ENCODE measurements at regions not wholly inside any gene's neighbourhood (a gene's known extent, or its start where the extent isn't known, plus 50 kb on each side); places are given as distances from the start of the nearest gene placed in this dataset.
"Not testable (repeated sequence)": the region's sequence is repeated elsewhere in the genome, so short reads cannot be mapped to it uniquely, and the experiment has no call there.

DNA sequence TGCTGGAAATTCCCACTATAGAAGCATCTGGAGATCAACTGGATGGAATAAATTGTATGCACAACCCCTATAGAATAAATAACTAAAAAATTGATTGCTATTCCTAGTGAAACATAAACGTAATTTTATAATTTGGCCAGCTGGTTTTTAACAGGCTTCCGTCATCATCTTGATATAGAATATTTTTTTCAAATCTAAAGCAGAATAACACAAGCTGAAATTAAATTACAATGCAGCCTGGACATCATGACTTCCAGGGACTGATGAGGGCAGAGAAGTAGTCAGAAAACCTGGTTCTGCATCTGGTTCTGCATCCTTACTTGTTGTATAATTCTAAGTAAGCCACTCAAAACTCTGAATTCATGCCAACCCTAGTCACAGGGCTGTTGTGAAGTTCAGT is 146.1 kb downstream of the MEX3B start:
- no peak for DNase-seq (ENCODE audit: low spot score)

DNA sequence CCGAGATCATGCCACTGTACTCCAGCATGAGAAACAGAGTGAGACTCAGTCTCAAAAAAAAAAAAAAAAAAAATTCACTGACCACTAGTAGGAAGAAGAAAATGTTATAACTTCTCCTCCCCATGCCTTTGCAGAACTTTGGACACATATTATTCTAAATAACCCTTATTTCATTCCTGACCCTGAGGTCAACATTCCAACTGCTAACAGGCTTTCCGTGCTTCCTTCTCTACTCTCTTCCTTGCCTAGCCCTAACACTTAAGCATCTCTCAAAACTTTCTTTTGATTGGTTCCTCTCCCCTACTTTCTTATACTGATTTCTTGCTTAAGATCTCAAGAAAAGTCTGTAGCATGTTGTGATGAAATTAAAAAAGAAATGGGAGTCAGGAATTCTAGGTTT is 146.8 kb downstream of the MEX3B start:
- no peak for DNase-seq (ENCODE audit: low spot score)

DNA sequence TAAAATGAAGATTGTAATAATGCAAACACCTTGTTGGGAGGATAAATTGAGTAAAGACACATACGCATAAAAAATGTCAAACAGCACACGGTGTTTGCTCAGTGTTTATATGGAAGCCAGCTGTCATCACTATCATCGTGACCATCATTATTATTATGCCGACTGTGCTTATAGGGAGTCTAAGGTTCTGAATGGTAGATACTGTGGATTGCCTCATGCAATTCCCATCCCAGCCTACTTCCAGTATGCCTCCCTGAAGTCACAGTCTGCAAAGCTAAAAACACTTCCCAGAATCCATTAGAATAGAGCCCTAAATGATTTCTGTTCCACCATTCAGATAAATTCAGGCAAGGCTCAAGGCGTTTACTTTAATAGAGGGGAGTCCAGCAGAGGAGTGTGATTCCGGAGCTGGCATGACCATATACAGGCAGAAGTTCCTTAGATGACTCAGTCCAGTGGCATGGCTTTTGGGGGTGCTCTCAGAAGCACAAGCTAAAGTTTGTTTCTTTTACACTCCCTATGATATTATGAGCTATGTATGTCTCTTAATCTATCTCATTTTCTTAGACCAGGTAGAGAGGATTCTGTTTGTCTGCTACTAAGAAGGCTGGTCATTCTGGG is 148.7 kb downstream of the MEX3B start:
- DNase-seq (ENCODE audit: low spot score), result no peak

DNA sequence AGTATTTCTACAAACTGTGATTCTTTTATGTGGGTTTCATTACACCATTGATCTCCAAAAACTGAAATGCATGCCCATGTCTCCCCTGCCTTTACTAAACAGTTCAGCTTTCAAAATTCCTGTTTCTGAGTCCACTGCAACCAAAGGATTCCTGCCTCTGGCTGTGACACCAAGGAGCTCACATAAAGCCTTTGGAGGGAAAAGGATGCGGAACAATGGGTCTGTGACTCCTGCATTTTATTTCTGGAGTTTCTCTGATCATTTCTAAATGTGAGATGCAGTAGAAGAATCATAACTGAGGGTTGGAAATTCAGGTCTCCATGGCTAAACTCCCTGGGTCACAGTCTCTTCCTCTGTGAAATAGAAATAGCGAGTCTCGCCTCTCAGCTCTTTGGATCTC is 149.5 kb downstream of the MEX3B start:
- DNase-seq (ENCODE audit: low spot score), result no peak

DNA sequence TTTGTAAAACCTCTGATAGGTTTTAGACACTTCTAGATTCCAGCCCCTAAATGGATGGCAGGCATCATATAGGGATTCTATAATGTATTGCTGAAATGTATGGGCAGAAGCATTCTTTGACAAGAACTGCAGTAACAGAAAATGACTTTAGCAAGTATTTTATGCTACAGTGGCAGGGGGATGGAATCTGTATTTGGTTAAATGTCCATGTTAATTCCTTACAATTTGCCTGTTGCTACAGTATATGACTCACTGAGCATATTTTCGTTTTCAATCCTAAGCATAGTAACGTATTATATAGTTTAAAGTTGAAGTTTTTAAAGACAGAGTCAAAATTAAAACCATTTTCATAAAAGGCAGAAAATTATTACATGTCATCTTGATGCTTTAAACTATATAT is 150.1 kb downstream of the MEX3B start:
- no peak for DNase-seq (ENCODE audit: low spot score)

DNA sequence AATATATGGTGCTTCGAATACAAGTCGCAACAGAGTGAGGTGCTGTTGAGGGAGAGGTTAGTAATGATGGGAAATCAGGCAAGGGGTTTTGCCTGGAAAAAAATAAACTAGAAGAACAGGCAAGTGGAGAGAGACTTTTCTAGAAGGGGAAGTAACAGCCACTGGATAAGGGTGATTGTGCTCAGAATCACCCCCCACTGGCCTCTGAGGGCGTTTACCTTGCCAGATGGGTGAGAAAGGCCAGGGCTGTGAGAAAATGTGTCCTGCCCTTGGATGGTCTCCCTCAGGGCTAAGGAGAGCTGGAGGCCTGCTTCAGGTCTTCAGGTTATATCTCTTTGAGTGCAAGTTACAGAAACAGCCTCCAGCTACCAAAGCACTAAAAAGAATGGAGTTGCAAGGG is 151.8 kb downstream of the MEX3B start:
- no peak for DNase-seq (ENCODE audit: low spot score)

DNA sequence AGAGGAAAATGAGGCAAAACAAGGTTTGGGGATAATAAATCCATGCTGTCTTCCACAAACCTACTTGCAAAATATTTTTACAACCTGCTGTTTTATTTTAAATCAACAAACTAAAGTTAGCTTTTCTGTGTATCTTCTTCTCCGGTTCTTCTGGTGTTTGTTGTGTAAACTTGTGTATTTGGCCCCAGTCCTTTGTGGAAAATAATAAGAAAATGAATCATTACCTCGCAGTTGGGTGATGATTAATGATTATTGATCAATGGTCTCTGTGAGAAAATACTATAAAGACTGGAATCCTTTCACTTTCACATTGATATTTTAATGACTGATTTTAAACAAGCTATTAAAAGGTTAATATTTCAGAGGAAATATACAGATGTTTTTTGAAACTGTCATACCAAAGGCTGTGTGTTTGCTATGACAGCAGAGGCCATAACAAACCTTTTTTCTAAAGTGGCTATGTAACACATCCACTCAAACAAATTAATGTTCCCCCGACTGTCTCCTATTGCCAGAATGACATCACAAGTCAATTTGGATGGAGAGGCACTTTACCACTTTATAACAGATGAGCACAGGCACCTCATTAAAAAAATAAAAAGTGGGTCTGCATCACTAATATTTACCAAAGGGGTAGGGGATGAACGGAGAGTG is 152.5 kb downstream of the MEX3B start:
- no peak for DNase-seq (ENCODE audit: low spot score)

DNA sequence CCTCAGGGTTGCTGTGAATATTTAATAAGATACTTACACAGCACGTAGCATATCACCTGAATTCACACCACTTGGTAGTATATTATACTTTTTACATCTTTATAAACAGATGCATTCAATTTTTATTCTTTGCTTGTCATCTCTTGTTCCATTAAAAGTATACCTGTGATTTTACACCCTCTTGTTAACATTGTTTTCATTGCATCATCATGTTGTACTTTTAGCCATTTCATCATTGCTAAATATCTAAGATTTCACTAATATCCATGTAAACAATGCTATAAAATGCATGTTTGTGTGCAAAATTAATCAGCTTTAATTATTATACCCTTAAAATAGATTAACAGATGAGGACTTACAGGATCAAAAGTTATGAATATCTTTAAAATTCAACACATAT is 155.3 kb downstream of the MEX3B start:
- no peak for DNase-seq (ENCODE audit: low spot score)

DNA sequence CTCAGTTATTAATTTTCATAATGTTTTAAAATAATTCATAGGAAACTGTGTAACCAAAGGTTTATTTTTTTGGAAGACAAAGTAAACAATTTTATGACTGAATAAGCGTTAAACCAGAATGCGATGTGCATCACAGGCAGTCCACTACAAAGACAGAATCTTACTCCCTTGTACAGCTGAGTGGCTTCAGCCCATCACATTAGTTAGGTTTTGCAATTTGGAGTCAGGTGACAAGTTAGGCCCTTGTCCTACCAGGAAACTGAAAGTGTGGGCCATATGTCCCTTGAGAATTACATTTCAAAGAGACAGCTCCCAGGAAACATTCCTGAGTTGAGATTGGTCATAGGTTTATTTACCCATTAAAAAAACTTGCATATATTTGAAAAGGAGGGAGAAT is 156.3 kb downstream of the MEX3B start:
- no peak for DNase-seq (ENCODE audit: low spot score)

DNA sequence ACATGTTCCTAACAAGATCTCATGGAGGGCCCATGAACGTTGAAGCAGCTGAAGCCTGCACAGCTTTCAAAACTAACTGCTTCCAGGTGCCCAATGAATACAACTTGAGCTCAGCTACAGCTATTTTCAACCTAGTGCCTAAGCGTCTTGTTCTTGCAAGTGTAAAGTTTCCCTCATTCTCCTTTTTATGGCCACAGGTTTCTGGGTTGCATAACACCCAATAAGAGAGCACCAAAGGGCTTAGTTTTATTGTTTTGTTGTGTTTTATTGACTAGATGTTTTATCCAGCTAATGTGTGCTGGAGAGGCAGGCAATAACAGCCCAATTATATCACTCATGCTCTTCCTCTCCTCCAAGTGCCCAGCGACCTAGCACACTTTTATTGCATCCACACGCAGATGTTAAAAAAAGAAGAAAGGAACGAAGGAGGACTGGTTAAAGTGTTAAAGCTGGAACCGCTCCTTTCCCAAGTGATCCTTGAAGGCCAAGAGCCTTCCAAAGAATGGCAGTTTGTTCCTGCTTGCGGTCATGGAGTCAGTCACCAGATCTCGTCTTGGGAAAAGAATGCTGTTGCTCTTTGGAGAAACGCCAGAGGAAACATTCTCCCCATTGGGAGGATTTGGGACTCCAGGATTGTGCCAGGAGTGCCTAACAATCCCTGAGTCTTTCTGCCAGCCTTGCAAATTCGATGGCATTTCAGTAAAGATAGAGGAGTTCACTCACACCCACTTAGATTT is 156.9 kb downstream of the MEX3B start:
- no peak for DNase-seq (ENCODE audit: low spot score)

DNA sequence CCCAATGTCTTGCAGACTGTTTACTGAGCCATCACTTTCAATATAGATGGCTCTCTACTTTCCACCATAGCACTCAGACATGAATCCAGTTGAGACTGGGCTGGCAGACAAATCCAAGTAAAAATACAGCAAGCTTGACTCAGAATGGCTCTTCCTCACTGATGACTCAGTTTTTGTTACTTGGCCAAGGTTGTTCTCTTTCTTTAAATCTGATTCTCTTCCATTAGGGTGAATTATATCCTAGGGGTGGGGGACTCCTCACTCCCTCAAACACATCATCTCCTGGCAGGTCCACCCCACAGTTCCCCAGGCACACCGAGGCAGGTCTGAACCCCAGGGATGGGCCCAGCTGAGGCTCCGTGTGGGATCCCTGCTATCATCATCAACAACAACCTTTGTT is 157.9 kb downstream of the MEX3B start:
- DNase-seq (ENCODE audit: low spot score), result no peak

DNA sequence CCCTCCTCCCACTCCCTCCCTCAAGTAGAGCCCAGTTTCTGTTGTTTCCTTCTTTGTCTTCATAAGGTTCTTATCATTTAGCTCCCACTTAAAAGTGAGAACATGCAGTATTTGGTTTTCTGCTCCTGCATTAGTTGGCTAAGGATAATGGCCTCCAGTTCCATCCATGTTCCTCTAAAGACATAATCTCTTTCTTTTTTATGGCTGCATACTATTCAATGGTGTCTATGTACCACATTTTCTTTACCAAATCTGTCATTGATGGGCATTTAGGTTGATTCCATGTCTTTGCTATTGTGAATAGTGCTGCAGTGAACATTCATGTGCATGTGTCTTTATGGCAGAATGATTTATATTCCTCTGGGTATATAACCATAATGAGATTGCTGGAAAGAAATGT is 158.6 kb downstream of the MEX3B start:
- DNase-seq (ENCODE audit: low spot score), result not testable (repeated sequence)

DNA sequence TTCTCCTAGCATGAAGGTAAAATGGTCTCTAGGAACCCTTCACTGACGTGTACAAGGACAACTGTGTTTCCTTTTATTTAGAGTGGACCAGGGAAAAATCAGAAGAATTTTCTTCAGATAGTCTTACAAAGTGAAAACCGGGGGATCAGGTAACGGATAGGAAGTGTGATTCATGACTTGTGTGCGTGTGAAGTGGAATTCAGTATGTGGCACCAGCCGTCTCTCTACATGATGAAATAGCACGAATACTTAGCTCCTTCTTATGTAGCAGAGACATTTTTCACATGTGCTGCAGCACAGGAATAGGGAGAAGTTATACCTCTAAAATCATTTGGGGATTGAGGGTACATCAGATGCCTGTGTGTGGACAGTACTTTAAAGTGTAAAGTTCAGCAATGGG is 159.2 kb downstream of the MEX3B start:
- no peak for DNase-seq (ENCODE audit: low spot score)

DNA sequence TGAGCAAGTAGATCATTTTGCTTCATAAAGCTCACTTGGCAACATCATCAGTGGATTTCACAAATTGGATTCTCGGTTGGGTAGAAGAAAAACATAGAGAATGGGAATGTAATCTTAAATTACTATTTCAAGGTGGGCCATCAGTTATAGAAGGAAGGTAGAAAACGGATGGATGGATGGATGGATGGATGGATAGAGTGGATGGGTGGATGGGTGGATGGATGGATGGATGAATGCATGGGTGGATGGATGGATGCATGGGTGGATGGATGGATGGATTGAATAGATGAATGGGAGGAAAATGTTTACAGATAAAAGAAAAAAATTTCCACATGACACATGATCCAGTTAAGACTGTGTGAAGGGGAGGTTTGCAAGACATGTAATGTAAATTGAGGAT is 159.7 kb downstream of the MEX3B start:
- no peak for DNase-seq (ENCODE audit: low spot score)

DNA sequence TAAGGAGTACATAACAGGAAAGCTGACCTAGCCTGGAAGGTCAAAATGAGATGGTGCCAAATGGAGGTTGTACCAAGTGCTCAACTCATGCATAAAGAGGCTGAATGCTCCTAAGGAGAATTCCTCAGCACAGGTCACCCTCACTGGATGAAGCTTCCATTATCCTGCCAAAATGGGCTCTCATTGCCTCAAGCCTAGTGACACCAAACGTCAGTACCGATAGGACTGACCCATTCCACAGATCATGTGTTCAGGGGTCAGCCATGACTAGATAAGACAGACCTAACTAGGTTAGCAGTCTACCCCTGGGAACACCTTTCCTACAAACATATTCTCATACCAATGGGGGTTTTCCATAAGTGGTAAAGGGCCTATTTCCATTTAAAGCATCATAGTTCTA is 160.7 kb downstream of the MEX3B start:
- DNase-seq (ENCODE audit: low spot score), result no peak

DNA sequence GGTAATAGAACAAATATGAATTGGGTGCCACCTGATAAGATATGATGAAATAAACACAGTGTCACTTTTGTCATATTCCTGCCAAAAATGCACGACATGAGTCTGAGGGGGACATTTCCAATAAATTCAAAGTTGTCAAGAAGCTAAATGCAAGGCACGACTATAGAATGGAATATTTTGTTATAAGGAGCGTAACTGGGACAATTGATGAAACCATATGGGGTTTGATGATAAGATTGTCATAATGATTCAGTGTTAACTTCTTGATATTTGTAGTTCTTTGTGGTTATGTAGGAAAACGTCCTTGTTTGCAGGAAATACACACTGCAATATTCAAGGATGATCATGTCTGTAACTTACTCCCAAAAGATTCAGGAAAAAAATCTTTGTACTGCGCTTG is 163.3 kb downstream of the MEX3B start:
- no peak for DNase-seq (ENCODE audit: low spot score)

DNA sequence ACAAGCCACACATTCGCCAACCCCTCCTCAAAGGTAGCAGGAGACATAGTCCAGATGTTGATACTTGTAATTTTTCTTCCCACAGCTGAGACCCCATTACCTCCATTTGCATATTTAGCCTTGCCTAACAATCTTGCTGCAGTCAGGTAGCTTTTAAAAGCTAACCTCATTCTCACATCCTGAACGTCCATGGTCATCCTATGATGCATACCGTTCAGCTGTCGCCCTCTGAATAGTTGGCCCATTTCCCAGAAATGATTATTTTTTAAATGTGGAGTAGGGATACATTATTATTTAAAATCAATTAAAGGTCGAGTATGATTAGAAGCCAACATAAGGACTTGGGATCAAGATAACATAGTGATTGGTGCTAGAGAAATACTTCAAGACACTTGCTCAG is 165.0 kb downstream of the MEX3B start:
- DNase-seq (ENCODE audit: low spot score), result no peak

DNA sequence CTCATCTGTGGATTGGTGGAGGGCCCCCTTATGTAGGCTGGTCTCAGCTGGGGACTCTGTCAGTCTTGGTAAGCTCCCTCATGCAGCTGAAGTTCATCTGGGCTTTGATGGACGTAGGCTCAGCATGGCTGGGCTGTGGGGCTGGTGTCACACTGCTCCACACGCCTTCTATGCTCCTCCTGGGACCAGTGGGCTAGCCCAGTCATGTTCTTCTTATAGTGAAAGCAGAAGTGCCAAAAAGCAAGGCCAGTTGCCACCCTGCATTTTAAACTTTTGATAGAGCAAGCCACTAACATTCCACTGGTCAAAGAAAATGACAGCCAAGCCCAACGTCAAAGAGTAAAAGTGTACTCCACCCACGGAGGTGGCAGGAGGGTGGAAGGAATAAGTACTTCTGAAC is 165.5 kb downstream of the MEX3B start:
- no peak for DNase-seq (ENCODE audit: low spot score)

DNA sequence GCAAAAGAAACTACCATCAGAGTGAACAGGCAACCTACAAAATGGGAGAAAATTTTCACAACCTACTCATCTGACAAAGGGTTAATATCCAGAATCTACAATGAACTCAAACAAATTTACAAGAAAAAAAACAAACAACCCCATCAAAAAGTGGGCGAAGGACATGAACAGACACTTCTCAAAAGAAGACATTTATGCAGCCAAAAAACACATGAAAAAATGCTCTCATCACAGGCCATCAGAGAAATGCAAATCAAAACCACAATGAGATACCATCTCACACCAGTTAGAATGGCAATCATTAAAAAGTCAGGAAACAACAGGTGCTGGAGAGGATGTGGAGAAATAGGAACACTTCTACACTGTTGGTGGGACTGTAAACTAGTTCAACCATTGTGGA is 170.1 kb downstream of the MEX3B start:
- not testable (repeated sequence) for DNase-seq (ENCODE audit: low spot score)

DNA sequence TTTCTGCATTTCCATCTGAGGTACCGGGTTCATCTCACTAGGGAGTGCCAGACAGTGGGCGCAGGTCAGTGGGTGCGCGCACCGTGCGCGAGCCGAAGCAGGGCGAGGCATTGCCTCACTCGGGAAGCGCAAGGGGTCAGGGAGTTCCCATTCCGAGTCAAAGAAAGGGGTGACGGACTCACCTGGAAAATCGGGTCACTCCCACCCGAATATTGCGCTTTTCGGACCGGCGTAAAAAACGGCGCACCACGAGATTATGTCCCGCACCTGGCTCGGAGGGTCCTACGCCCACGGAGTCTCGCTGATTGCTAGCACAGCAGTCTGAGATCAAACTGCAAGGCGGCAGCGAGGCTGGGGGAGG is 175.1 kb downstream of the MEX3B start:
- not testable (repeated sequence) for DNase-seq (ENCODE audit: low spot score)

DNA sequence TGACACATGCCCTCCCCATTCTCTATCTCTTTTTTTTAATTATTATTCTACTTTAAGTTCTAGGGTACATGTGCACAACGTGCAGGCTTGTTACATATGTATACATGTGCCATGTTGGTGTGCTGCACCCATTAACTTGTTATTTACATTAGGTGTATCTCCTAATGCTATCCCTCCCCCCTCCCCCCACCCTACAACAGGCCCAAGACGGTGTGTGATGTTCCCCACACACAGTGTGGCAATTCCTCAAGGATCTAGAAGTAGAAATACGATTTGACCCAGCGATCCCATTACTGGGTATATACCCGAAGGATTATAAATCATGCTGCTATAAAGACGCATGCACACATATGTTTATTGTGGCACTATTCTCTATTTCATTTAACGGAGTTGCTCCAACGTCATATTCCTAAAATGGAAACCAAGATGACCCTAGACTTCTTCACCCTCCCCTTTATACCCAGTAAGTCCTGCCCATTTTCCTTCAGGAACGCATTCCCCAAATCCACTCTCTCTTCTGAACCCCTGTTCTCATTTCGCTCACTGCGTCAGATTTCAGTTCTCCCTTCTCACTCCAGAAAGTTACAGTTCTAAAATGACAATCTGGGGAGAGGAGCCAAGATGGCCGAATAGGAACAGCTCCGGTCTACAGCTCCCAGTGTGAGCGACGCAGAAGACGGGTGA is 175.6 kb downstream of the MEX3B start:
- not testable (repeated sequence) for DNase-seq (ENCODE audit: low spot score)

DNA sequence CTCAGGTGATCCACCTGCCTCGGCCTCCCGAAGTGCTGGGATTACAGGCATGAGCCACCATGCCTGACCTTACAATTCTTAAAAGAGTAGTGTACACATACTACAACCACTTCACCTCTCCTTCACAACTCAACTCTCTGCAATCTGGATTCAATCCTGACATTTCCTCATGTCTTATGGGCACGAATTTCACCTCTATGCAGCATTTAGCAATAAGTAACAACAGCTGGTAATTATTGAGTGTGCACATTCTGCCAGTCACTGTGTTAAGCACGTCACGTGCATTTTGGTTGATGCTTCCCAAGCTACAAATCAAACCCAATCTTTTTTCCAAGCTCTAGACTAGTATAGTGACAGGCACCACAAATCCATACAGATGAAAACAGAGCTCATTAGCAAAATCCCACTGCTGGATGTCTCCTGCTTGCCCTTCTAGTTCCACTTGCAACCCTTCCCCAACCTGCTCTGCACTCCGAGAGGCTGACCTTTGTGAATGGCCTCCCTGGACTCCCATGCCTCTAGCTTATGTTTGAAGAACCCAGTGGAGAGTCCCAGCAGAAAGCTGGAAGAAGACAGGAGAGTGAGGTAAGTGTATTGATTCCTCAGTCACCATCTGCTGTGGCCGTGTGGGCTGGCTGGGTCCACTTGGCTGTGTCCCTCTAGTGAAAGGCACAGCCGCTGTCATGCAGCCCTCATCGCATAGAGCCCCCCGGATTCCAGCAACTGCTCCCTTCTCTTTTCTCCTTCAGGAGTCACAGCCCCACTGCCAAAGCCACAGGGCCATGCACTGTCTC is 176.5 kb downstream of the MEX3B start:
- DNase-seq (ENCODE audit: low spot score), result no peak
